Right lobe of liver (tissue), 6 donors: ENCODE measurements at regions not wholly inside any gene's neighbourhood (a gene's known extent, or its start where the extent isn't known, plus 50 kb on each side); places are given as distances from the start of the nearest gene placed in this dataset.

Experiments used
- ATAC-seq, 4 donors: fragments of 200-7000 bp; cut with Tn5 transposase; one replicate each; pipeline ENCODE4 v1.9.1; 2020; ENCODE audit warnings: mild to moderate bottlenecking in 4 of 4, moderate library complexity in 4 of 4
- DNase-seq, 3 donors: peaks; one replicate each; pipeline ENCODE4 v3.0.0-alpha.2; 2020
- H3K27ac ChIP-seq, 3 donors: fragments of 200-600 bp; one replicate each; pipeline ENCODE4 v1.8.0; 2022
- H3K27me3 ChIP-seq, 2 donors: fragments of 200-600 bp; one replicate each; pipeline ENCODE4 v1.8.0; 2022
- H3K36me3 ChIP-seq, 4 donors: fragments of 200-600 bp; sonication (generic) in 1 of 4; one replicate each; pipeline versions ENCODE4 v1.5.1 to v1.8.0; 2017 to 2022; ENCODE audit warnings: control low read depth in 1 of 4
- H3K4me1 ChIP-seq, 4 donors: fragments of 200-600 bp; sonication (generic) in 1 of 4; one replicate each; pipeline versions ENCODE4 v1.5.1 to v1.8.0; 2017 to 2022; ENCODE audit warnings: control low read depth in 1 of 4
- H3K4me3 ChIP-seq, 3 donors: fragments of 200-600 bp; one replicate each; pipeline ENCODE4 v1.8.0; 2022
- H3K9me3 ChIP-seq, 4 donors: fragments of 200-600 bp; sonication (generic) in 1 of 4; one replicate each; pipeline versions ENCODE4 v1.5.1 to v1.8.0; 2017 to 2022; ENCODE audit warnings: control low read depth in 1 of 4
- POLR2A ChIP-seq: fragments of 450-650 bp; IDR thresholded peaks from one replicate; pipeline ENCODE4 v1.6.1; 2017; ENCODE audit warnings: antibody characterized with exemption, mild to moderate bottlenecking
- WGBS: methylation state at CpG from one replicate; pipeline ENCODE4 v1.1.6; 2018; ENCODE audit warnings: low coverage, low lambda C conversion rate; ENCODE audit not compliant: insufficient coverage; ENCODE audit errors: missing lambda C conversion rate; 5-methylcytosine and 5-hydroxymethylcytosine counted together
- intact Hi-C, 2 donors: fragments of 100-400 bp; cut with DNase I; formaldehyde crosslinking; loops; one replicate each; pipeline versions ENCODE4 v1.11.2 to v1.14.1; 2022
- TF ChIP-seq, protein P1 (sequence below), 4 donors: fragments of 200-600 bp in 3 of 4; fragments of 450-650 bp in 1 of 4; IDR thresholded peaks; one replicate each; pipeline versions ENCODE4 v1.5.1 to v1.8.0; 2016 to 2022; ENCODE audit warnings: antibody characterized with exemption in 4 of 4, mild to moderate bottlenecking in 2 of 4
- donor health status: DM: no; HTN: yes; CAD: no.
- donor health status: DM: no; HTN: no; CAD: no.
- donor health status: DM: no; HTN: no; CAD: no.
- donor health status: DM: no; HTN: yes; CAD: no.
- donor health status: DM: no; HTN: yes; CAD: no.

DNA sequence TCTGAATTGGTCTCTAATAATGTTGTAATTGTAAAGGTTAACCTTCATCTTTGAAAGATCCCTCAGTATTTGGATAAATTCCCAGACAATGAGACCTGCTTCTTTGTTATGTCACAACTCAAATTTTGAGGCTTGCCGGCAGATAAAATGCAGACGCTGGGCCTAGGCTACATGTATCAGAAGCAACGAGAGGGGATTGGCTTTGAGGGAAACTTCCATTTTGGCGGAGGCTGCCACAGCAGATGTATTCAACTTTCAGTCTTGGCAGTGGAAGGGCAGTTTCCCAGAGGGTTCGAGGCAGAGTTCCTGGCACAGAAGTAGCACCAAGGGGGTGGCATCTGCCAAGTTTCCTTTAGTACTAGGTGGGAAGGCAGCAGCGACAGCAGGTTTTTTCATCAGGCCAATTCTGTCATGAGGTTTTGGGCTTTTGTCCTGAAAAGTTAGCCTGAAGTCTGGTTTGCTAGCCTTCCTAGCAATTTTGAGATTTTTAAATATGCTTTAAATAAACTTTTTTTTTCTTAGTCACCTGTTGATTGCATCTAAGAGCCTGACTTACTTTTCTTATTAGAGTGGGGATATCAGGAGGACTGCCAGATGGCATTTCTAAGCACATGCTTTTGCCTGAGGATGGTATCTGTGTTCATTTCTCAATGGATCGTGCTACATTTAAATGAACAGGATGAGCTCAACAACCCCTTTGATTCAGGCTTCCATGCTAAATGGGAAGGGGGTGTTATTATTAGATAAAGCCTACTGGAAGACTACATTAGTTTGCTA is 89.5 kb upstream of the FAM3C start:
- TF ChIP-seq, protein P1, sequence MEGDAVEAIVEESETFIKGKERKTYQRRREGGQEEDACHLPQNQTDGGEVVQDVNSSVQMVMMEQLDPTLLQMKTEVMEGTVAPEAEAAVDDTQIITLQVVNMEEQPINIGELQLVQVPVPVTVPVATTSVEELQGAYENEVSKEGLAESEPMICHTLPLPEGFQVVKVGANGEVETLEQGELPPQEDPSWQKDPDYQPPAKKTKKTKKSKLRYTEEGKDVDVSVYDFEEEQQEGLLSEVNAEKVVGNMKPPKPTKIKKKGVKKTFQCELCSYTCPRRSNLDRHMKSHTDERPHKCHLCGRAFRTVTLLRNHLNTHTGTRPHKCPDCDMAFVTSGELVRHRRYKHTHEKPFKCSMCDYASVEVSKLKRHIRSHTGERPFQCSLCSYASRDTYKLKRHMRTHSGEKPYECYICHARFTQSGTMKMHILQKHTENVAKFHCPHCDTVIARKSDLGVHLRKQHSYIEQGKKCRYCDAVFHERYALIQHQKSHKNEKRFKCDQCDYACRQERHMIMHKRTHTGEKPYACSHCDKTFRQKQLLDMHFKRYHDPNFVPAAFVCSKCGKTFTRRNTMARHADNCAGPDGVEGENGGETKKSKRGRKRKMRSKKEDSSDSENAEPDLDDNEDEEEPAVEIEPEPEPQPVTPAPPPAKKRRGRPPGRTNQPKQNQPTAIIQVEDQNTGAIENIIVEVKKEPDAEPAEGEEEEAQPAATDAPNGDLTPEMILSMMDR (IDR thresholded peaks at IDR 0.05), result no peak
- no peak for TF ChIP-seq POLR2A
- WGBS, result 36% methylated on average over 4 of the region's 7 CpGs
- intact Hi-C loops, result no loop called here

GRCh38 chr7:121484089-121484763 is 88.1 kb upstream of the FAM3C start:
- peak; percentile 65 to 85 (median 76) for ATAC-seq
- WGBS, result 58% methylated on average over 2 of the region's 2 CpGs

More for the DNA sequence above, 89.5 kb upstream of the FAM3C start:
- Histone ChIP-seq H3K4me3 (no peak overlapping the region), H3K36me3 (no peaks in the 10 kb centered on the region), H3K9me3 (no peaks in the 10 kb centered on the region), H3K4me1 (peaks cover 0 to 20% (median 0%) of the 10 kb centered on the region in 4 donors), H3K27ac (no peak overlapping the region), H3K27me3 (no peaks in the 10 kb centered on the region)
- ATAC-seq (peak in 3 of 4 donors; percentile 52 to 62 (median 56)), DNase-seq (no peak)

GRCh38 chr7:121480566-121481335 is 84.6 kb upstream of the FAM3C start:
- Histone ChIP-seq H3K27ac (no peak overlapping the region), H3K36me3 (no peaks in the 10 kb centered on the region), H3K4me3 (no peak overlapping the region), H3K27me3 (no peaks in the 10 kb centered on the region), H3K9me3 (no peaks in the 10 kb centered on the region), H3K4me1 (peaks cover 0 to 18% (median 0%) of the 10 kb centered on the region in 4 donors)
- TF ChIP-seq POLR2A, result no peak
- TF ChIP-seq, protein P1 (IDR thresholded peaks at IDR 0.05), result no peak
- ATAC-seq, result no peak
- 60% methylated on average over 6 of the region's 6 CpGs for WGBS
- intact Hi-C loops, result no loop called here
- DNase-seq, result no peak

More at GRCh38 chr7:121484089-121484763, 88.1 kb upstream of the FAM3C start:
- Histone ChIP-seq H3K27ac (no peak overlapping the region), H3K4me3 (no peak overlapping the region), H3K4me1 (peaks cover 0 to 20% (median 0%) of the 10 kb centered on the region in 4 donors), H3K36me3 (no peaks in the 10 kb centered on the region), H3K27me3 (no peaks in the 10 kb centered on the region), H3K9me3 (no peaks in the 10 kb centered on the region)
- TF ChIP-seq, protein P1 (IDR thresholded peaks at IDR 0.05), result no peak
- no peak for TF ChIP-seq POLR2A
- intact Hi-C loops, result no loop called here
- DNase-seq, result no peak

GRCh38 chr7:121480058-121480457 is 84.0 kb upstream of the FAM3C start:
- intact Hi-C loops, result no loop called here
- H3K9me3 ChIP-seq, result no peaks in the 10 kb centered on the region

More at GRCh38 chr7:121480058-121480457, 84.0 kb upstream of the FAM3C start:
- peaks cover 0 to 18% (median 0%) of the 10 kb centered on the region in 4 donors for H3K4me1 ChIP-seq
- ATAC-seq, result no peak
- no peak overlapping the region for H3K4me3 ChIP-seq
- no peaks in the 10 kb centered on the region for H3K36me3 ChIP-seq
- TF ChIP-seq, protein P1 (IDR thresholded peaks at IDR 0.05), result no peak
- TF ChIP-seq POLR2A, result no peak
- DNase-seq, result no peak
- WGBS, result 39% methylated on average over 2 of the region's 2 CpGs
- no peaks in the 10 kb centered on the region for H3K27me3 ChIP-seq
- no peak overlapping the region for H3K27ac ChIP-seq
